HEK293T (cell line): ENCODE measurements at regions not wholly inside any gene's neighbourhood (a gene's known extent, or its start where the extent isn't known, plus 50 kb on each side); places are given as distances from the start of the nearest gene placed in this dataset.

Experiments used
- CTCF ChIA-PET: fragments of 350-600 bp; formaldehyde crosslinking; extraction: SDS; loops from one replicate; lab custom pipeline; 2021; ENCODE audit warnings: antibody characterized with exemption, inconsistent platforms; lab: Yijun Ruan, JAX
- POLR2A ChIA-PET: fragments of 350-600 bp; formaldehyde crosslinking; extraction: SDS; loops from one replicate; lab custom pipeline; 2020; ENCODE audit warnings: antibody characterized with exemption, inconsistent platforms; lab: Yijun Ruan, JAX
- DNase-seq: peaks from one replicate; pipeline ENCODE4 v3.0.0; 2012; ENCODE audit warnings: mixed read lengths; ENCODE audit errors: extremely low spot score
- ARNT ChIP-seq: fragments of 450-650 bp; IDR thresholded peaks from 2 replicates; pipeline ENCODE4 v1.6.1; 2017; ENCODE audit warnings: mild to moderate bottlenecking
- BHLHE40 ChIP-seq: fragments of 450-650 bp; IDR thresholded peaks from 2 replicates; pipeline ENCODE4 v1.6.1; 2016; ENCODE audit warnings: mild to moderate bottlenecking, moderate library complexity, borderline replicate concordance
- CTBP1 ChIP-seq: fragments of 450-650 bp; IDR thresholded peaks from 2 replicates; pipeline ENCODE4 v1.6.1; 2016; ENCODE audit warnings: borderline replicate concordance
- ELF4 ChIP-seq: fragments of 450-650 bp; IDR thresholded peaks from 2 replicates; pipeline ENCODE4 v1.6.1; 2017; ENCODE audit warnings: antibody characterized with exemption
- FOXA1 ChIP-seq: fragments of 450-650 bp; IDR thresholded peaks from 2 replicates; pipeline ENCODE4 v1.6.1; 2016; ENCODE audit warnings: mild to moderate bottlenecking
- FOXK2 ChIP-seq: fragments of 450-650 bp; IDR thresholded peaks from 2 replicates; pipeline ENCODE4 v1.6.1; 2016; ENCODE audit warnings: mild to moderate bottlenecking
- FOXM1 ChIP-seq: fragments of 450-650 bp; IDR thresholded peaks from 2 replicates; pipeline ENCODE4 v1.6.1; 2017; ENCODE audit warnings: mild to moderate bottlenecking, borderline replicate concordance
- HDGF ChIP-seq: fragments of 450-650 bp; IDR thresholded peaks from 2 replicates; pipeline ENCODE4 v1.6.1; 2017; ENCODE audit warnings: antibody characterized with exemption, borderline replicate concordance
- L3MBTL2 ChIP-seq: fragments of 450-650 bp; conservative IDR thresholded peaks from 2 replicates; pipeline ENCODE4 v1.6.1; 2016; ENCODE audit warnings: mild to moderate bottlenecking
- LEF1 ChIP-seq: fragments of 450-650 bp; IDR thresholded peaks from 2 replicates; pipeline ENCODE4 v1.6.1; 2017; ENCODE audit warnings: mild to moderate bottlenecking, borderline replicate concordance
- NFRKB ChIP-seq: fragments of 450-650 bp; IDR thresholded peaks from 2 replicates; pipeline ENCODE4 v1.6.1; 2016; ENCODE audit warnings: mild to moderate bottlenecking, moderate library complexity
- PKNOX1 ChIP-seq: fragments of 450-650 bp; IDR thresholded peaks from 2 replicates; pipeline ENCODE4 v1.6.1; 2016
- SP1 ChIP-seq: fragments of 450-650 bp; IDR thresholded peaks from 2 replicates; pipeline ENCODE4 v1.6.1; 2017
- SUZ12 ChIP-seq: fragments of 450-650 bp; IDR thresholded peaks from 2 replicates; pipeline ENCODE4 v1.6.1; 2016; ENCODE audit warnings: mild to moderate bottlenecking
- TARDBP ChIP-seq: fragments of 450-650 bp; IDR thresholded peaks from 2 replicates; pipeline ENCODE4 v1.6.1; 2016
- ZNF384 ChIP-seq: fragments of 450-650 bp; IDR thresholded peaks from 2 replicates; pipeline ENCODE4 v1.6.1; 2016

DNA sequence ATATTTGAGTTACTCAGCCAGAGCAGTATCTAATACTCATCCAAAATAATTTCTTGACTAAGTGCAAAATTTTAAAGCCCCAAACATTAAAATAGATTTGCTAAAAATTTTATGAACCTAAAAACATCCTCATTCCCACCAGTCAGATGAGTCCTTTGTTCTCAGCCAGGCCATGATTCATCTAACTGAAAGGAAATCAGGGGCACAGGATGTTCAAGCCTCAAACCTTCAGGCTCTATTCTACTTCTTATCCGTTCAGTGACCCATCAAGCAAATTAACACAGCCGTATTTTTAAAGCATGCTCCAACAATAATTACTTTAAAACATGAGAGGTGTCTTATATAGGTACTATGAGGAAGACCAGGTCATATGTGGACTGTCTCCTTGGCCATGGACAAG lies 176.5 kb upstream of the MON1B start:
- DNase-seq: no peak
- TF ChIP-seq CTBP1 (no peak), LEF1 (no peak), ELF4 (no peak), BHLHE40 (no peak), ZNF384 (no peak), HDGF (no peak), FOXM1 (no peak), FOXA1 (no peak), ARNT (no peak), SP1 (no peak)
- ChIA-PET POLR2A (no interaction called here), CTCF (no interaction called here)

GRCh38 chr16:77030600-77030999 lies 160.4 kb upstream of the MON1B start:
- POLR2A ChIA-PET: no interaction called here
- TF ChIP-seq SUZ12: no peak
- no peak for TF ChIP-seq BHLHE40
- no peak for TF ChIP-seq CTBP1
- TF ChIP-seq HDGF: no peak
- no peak for TF ChIP-seq FOXA1
- TF ChIP-seq FOXK2: no peak
- no peak for TF ChIP-seq SP1
- TF ChIP-seq LEF1: no peak
- no peak for DNase-seq
- CTCF ChIA-PET: no interaction called here

DNA sequence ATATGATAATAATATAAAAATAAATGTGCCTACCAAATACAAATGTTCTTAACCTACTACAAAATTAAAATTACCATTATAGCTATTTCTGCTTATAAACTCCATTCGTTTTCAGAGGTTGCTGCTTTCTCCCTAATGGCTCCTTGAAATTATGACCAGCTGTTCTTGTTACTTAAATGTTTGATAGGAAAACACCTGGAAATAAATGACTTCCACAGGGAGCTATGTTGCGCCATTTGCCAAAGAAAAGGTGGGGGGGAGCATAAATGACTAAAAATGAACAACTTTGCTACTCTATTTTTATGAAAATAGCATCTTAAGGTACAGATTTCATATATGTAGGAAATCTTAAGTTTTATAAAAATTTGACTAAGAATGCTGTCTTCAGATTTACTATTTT lies 157.5 kb upstream of the MON1B start:
- ChIA-PET POLR2A (no interaction called here), CTCF (no interaction called here)
- DNase-seq: no peak
- no peak for TF ChIP-seq PKNOX1
- TF ChIP-seq ARNT: no peak
- no peak for TF ChIP-seq FOXM1
- TF ChIP-seq SP1: no peak
- no peak for TF ChIP-seq LEF1
- TF ChIP-seq ZNF384: no peak
- TF ChIP-seq FOXA1: no peak
- no peak for TF ChIP-seq ELF4
- no peak for TF ChIP-seq L3MBTL2

GRCh38 chr16:77035361-77035760 lies 155.6 kb upstream of the MON1B start:
- TF ChIP-seq ELF4 (no peak), ZNF384 (no peak), CTBP1 (no peak), SUZ12 (no peak), TARDBP (no peak)
- POLR2A ChIA-PET: no interaction called here
- DNase-seq: no peak
- CTCF ChIA-PET: no interaction called here

- no peak for TF ChIP-seq HDGF
- no peak for TF ChIP-seq TARDBP
- no peak for TF ChIP-seq ARNT
- no peak for TF ChIP-seq BHLHE40
- no peak for TF ChIP-seq ZNF384
- no peak for TF ChIP-seq FOXK2
- TF ChIP-seq LEF1: no peak
- TF ChIP-seq SUZ12: no peak
- TF ChIP-seq FOXM1: no peak
- no peak for TF ChIP-seq L3MBTL2
- TF ChIP-seq FOXA1: no peak
- TF ChIP-seq NFRKB: no peak
- no peak for TF ChIP-seq PKNOX1
- no peak for TF ChIP-seq SP1
- TF ChIP-seq ELF4: no peak
- no peak for DNase-seq
- POLR2A ChIA-PET: no interaction called here
- CTCF ChIA-PET: no interaction called here
Observed at GRCh38 chr16:77037696-77038347, 153.2 kb upstream of the MON1B start.

DNA sequence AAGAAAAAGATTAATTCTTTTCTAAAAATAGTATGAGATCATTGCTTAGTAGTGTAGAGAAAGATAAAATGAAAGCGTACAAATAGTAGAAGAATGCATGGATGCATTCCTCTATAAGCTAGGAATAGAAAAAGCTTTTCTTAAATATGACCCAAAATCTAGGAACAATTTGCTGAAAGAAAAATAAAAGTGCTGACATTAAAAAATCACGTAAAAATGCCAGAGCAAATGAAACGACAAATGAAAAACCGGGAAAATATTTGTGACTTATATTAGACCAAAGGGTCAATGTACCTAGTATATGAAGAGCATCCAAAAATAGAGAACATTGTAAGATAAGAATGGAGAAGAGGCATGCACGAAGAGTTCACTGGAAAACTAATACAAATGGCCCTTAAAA lies 149.5 kb upstream of the MON1B start:
- TF ChIP-seq L3MBTL2: no peak
- POLR2A ChIA-PET: no interaction called here
- no peak for DNase-seq
- CTCF ChIA-PET: interaction anchor here (0.5 kb wide), 1 partner anchor 54 kb away, joined by 3 read pairs; no protein-coding TSS in a partner anchor

DNA sequence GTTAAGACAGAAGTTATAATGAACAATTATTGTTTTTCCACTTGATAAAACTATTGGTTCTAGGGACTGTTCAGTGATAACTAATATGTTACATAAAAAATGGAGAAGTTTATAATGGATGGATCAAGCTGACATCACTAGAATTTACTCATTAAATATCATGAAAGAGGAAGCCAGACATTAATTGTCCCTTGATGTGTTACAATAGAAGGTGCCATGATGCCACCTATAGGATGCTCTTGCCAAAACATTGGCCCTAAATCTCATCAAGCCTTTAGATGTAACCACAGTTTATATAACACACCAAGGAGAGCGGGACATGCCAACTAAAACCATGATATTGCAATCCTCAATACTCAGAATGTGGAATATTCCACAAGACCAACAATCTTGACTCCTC lies 147.9 kb upstream of the MON1B start:
- ChIA-PET CTCF (no interaction called here), POLR2A (no interaction called here)
- DNase-seq: no peak
- TF ChIP-seq BHLHE40: no peak
- no peak for TF ChIP-seq FOXA1
- no peak for TF ChIP-seq FOXK2
- no peak for TF ChIP-seq L3MBTL2
- no peak for TF ChIP-seq CTBP1
- no peak for TF ChIP-seq SUZ12
- no peak for TF ChIP-seq LEF1
- no peak for TF ChIP-seq NFRKB
- no peak for TF ChIP-seq ELF4
- TF ChIP-seq SP1: no peak
- no peak for TF ChIP-seq ARNT
- TF ChIP-seq FOXM1: no peak
- TF ChIP-seq HDGF: no peak
- TF ChIP-seq PKNOX1: no peak
- no peak for TF ChIP-seq TARDBP
- no peak for TF ChIP-seq ZNF384
